ENCODE measurements at regions not wholly inside any gene's neighbourhood (a gene's known extent, or its start where the extent isn't known, plus 50 kb on each side); places are given as distances from the start of the nearest gene placed in this dataset.

DNA sequence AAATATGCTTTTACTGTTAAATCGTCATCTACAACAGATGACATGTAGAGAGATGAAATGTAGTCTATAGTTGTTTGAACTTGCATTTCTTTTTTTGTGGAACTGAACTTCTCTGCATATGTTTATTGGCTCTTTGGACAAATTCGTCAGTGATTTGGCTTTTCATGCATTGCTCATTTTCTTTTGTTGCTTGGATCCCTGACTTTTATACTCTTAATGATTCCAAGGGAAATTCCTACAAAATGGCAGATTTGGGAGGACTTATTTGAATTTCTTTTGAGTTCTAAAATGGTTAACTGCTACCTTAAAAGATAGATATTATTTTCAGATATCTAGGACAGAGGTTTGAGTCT lies 65.4 kb downstream of the UTRN start:
- TF ChIP-seq, protein P1, sequence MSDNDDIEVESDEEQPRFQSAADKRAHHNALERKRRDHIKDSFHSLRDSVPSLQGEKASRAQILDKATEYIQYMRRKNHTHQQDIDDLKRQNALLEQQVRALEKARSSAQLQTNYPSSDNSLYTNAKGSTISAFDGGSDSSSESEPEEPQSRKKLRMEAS (IDR thresholded peaks at IDR 0.05) = no peak
- TF ChIP-seq ZBTB7A (IDR thresholded peaks at IDR 0.05; ENCODE audit: low read depth) (no peak), NFIC (IDR thresholded peaks at IDR 0.05) (no peak), EP300 (IDR thresholded peaks at IDR 0.05; ENCODE audit: borderline replicate concordance) (no peak), CEBPB (IDR thresholded peaks at IDR 0.05) (no peak), TAF1 (IDR thresholded peaks at IDR 0.05; ENCODE audit: low read depth) (no peak), YY1 (IDR thresholded peaks at IDR 0.05; ENCODE audit: low read depth) (no peak), TEAD4 (IDR thresholded peaks at IDR 0.05) (no peak), EGR1 (IDR thresholded peaks at IDR 0.05) (no peak)
- TF ChIP-seq, protein P2, sequence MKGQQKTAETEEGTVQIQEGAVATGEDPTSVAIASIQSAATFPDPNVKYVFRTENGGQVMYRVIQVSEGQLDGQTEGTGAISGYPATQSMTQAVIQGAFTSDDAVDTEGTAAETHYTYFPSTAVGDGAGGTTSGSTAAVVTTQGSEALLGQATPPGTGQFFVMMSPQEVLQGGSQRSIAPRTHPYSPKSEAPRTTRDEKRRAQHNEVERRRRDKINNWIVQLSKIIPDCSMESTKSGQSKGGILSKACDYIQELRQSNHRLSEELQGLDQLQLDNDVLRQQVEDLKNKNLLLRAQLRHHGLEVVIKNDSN (IDR thresholded peaks at IDR 0.05) = no peak
- TF ChIP-seq, protein P3, sequence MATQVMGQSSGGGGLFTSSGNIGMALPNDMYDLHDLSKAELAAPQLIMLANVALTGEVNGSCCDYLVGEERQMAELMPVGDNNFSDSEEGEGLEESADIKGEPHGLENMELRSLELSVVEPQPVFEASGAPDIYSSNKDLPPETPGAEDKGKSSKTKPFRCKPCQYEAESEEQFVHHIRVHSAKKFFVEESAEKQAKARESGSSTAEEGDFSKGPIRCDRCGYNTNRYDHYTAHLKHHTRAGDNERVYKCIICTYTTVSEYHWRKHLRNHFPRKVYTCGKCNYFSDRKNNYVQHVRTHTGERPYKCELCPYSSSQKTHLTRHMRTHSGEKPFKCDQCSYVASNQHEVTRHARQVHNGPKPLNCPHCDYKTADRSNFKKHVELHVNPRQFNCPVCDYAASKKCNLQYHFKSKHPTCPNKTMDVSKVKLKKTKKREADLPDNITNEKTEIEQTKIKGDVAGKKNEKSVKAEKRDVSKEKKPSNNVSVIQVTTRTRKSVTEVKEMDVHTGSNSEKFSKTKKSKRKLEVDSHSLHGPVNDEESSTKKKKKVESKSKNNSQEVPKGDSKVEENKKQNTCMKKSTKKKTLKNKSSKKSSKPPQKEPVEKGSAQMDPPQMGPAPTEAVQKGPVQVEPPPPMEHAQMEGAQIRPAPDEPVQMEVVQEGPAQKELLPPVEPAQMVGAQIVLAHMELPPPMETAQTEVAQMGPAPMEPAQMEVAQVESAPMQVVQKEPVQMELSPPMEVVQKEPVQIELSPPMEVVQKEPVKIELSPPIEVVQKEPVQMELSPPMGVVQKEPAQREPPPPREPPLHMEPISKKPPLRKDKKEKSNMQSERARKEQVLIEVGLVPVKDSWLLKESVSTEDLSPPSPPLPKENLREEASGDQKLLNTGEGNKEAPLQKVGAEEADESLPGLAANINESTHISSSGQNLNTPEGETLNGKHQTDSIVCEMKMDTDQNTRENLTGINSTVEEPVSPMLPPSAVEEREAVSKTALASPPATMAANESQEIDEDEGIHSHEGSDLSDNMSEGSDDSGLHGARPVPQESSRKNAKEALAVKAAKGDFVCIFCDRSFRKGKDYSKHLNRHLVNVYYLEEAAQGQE (IDR thresholded peaks at IDR 0.05; ENCODE audit: low read depth) = no peak
